A549 (cell line): ENCODE measurements at regions not wholly inside any gene's neighbourhood (a gene's known extent, or its start where the extent isn't known, plus 50 kb on each side); places are given as distances from the start of the nearest gene placed in this dataset.

Source experiments
- ATAC-seq, 2 experiments: fragments of 200-7000 bp in 1 of 2; fragments of >200 bp in 1 of 2; cut with Nextera tagmentation in 1 of 2; cut with Tn5 transposase in 1 of 2; 3 replicates each; pipeline versions ENCODE4 v1.8.0 to v1.9.1; 2018 to 2020; ENCODE audit warnings: mild to moderate bottlenecking in 1 of 2, moderate library complexity in 1 of 2
- CTCF ChIA-PET: fragments of 300-600 bp; sonication (Branson Sonifier 250); formaldehyde crosslinking; extraction: SDS; loops from one replicate; lab custom pipeline; 2021; ENCODE audit warnings: antibody characterized with exemption, inconsistent platforms; lab: Yijun Ruan, JAX
- POLR2A ChIA-PET: fragments of 350-600 bp; formaldehyde crosslinking; extraction: SDS; loops from one replicate; lab custom pipeline; 2021; ENCODE audit warnings: antibody characterized with exemption, inconsistent platforms; lab: Yijun Ruan, JAX
- DNase-seq, 2 experiments: peaks; one replicate each; pipeline versions ENCODE4 v3.0.0 to v3.0.0-alpha.2; 2011 to 2016; ENCODE audit warnings: low read depth in 1 of 2, low spot score in 1 of 2
- FAIRE-seq: peaks from 2 replicates; lab custom pipeline; 2011; peaks lifted over from hg19 to GRCh38; lab: Jason Lieb, UNC
- H3K27ac ChIP-seq, 2 experiments: fragments of >200 bp; sonication (Bioruptor Twin); formaldehyde crosslinking; 3 replicates each; pipeline ENCODE4 v1.5.1; 2016 to 2017
- H3K4me1 ChIP-seq: fragments of >200 bp; sonication (Bioruptor Twin); formaldehyde crosslinking; 3 replicates; pipeline ENCODE4 v1.6.1; 2016
- H3K4me2 ChIP-seq: fragments of >200 bp; sonication (Bioruptor Twin); formaldehyde crosslinking; 3 replicates; pipeline ENCODE4 v1.6.1; 2016
- H3K4me3 ChIP-seq: fragments of >200 bp; sonication (Bioruptor Twin); formaldehyde crosslinking; 3 replicates; pipeline ENCODE4 v1.5.1; 2016
- H3K9me3 ChIP-seq: fragments of >200 bp; sonication (Bioruptor Twin); formaldehyde crosslinking; 3 replicates; pipeline ENCODE4 v1.6.1; 2016
- BCL3 ChIP-seq: fragments of >200 bp; sonication (Bioruptor Twin); formaldehyde crosslinking; IDR thresholded peaks from 3 replicates; pipeline ENCODE4 v1.6.1; 2016
- BHLHE40 ChIP-seq: IDR thresholded peaks from 2 replicates; pipeline ENCODE4 v1.6.1; 2012; ENCODE audit warnings: low read depth, low read length, inconsistent platforms
- CHD4 ChIP-seq: fragments of 200-600 bp; sonication (generic); IDR thresholded peaks from 2 replicates; pipeline ENCODE4 v1.6.1; 2016; ENCODE audit warnings: antibody characterized with exemption, mild to moderate bottlenecking, borderline replicate concordance
- EHMT2 ChIP-seq: fragments of 200-600 bp; sonication (generic); IDR thresholded peaks from 2 replicates; pipeline ENCODE4 v1.6.1; 2016; ENCODE audit warnings: antibody characterized with exemption, low read depth, mild to moderate bottlenecking, moderate library complexity
- FOSB ChIP-seq: fragments of 250-450 bp; sonication (Bioruptor Pico); IDR thresholded peaks from 2 replicates; pipeline ENCODE4 v1.5.0; 2020; ENCODE audit warnings: mild to moderate bottlenecking, moderate library complexity
- FOSL2 ChIP-seq, 2 experiments: fragments of 450-650 bp in 1 of 2; fragments of >200 bp in 1 of 2; sonication (Bioruptor Twin) in 1 of 2; formaldehyde crosslinking; IDR thresholded peaks; 2 replicates each; pipeline versions ENCODE4 v1.5.0 to v1.6.1; 2016 to 2020; ENCODE audit warnings: mild to moderate bottlenecking in 1 of 2, moderate library complexity in 1 of 2
- GATA3 ChIP-seq: IDR thresholded peaks from 2 replicates; pipeline ENCODE4 v1.6.1; 2012; ENCODE audit warnings: borderline replicate concordance
- HEYL ChIP-seq: fragments of 250-450 bp; sonication (Bioruptor Pico); IDR thresholded peaks from 2 replicates; pipeline ENCODE4 v1.8.0; 2021; ENCODE audit warnings: mild to moderate bottlenecking, moderate library complexity
- HMGXB4 ChIP-seq: fragments of 250-450 bp; sonication (Bioruptor Pico); IDR thresholded peaks from 2 replicates; pipeline ENCODE4 v1.5.0; 2021; ENCODE audit warnings: mild to moderate bottlenecking, moderate library complexity, borderline replicate concordance
- HOXB13 ChIP-seq: fragments of 250-450 bp; sonication (Bioruptor Pico); IDR thresholded peaks from 2 replicates; pipeline ENCODE4 v1.5.0; 2020; ENCODE audit warnings: low read depth, mild to moderate bottlenecking, moderate library complexity
- JUN ChIP-seq, 2 experiments: fragments of >200 bp; sonication (Bioruptor Twin); formaldehyde crosslinking; IDR thresholded peaks; 2 replicates in 1 of 2; 3 replicates in 1 of 2; pipeline ENCODE4 v1.6.1; 2016 to 2017
- KDM1A ChIP-seq: fragments of 200-600 bp; sonication (generic); IDR thresholded peaks from 2 replicates; pipeline ENCODE4 v1.6.1; 2016; ENCODE audit warnings: low read depth, mild to moderate bottlenecking
- KDM5A ChIP-seq: fragments of 200-600 bp; sonication (generic); IDR thresholded peaks from 2 replicates; pipeline ENCODE4 v1.6.1; 2016; ENCODE audit warnings: antibody characterized with exemption, mild to moderate bottlenecking
- MAX ChIP-seq: IDR thresholded peaks from 2 replicates; pipeline ENCODE4 v1.6.1; 2012
- MYC ChIP-seq: IDR thresholded peaks from 2 replicates; pipeline ENCODE4 v1.6.1; 2012; ENCODE audit warnings: mild to moderate bottlenecking, inconsistent platforms, low read length, improper control_type of control experiment, borderline replicate concordance
- NPAS2 ChIP-seq: fragments of 250-450 bp; sonication (Bioruptor Pico); IDR thresholded peaks from 2 replicates; pipeline ENCODE4 v1.8.0; 2022; ENCODE audit warnings: mild to moderate bottlenecking, moderate library complexity, borderline replicate concordance
- PHF8 ChIP-seq: fragments of 200-600 bp; sonication (generic); IDR thresholded peaks from 2 replicates; pipeline ENCODE4 v1.6.1; 2016; ENCODE audit warnings: low read depth, mild to moderate bottlenecking, antibody characterized with exemption, moderate library complexity, borderline replicate concordance
- RAD21 ChIP-seq, 2 experiments: fragments of >200 bp in 1 of 2; sonication (Bioruptor Twin) in 1 of 2; formaldehyde crosslinking in 1 of 2; IDR thresholded peaks in 1 of 2; conservative IDR thresholded peaks in 1 of 2; 2 replicates in 1 of 2; 3 replicates in 1 of 2; pipeline ENCODE4 v1.6.1; 2012 to 2018; ENCODE audit warnings: inconsistent platforms in 1 of 2
- RARB ChIP-seq: fragments of 250-450 bp; sonication (Bioruptor Pico); IDR thresholded peaks from 2 replicates; pipeline ENCODE4 v1.8.0; 2021; ENCODE audit warnings: mild to moderate bottlenecking, moderate library complexity
- RNF2 ChIP-seq: fragments of 200-600 bp; sonication (generic); IDR thresholded peaks from 2 replicates; pipeline ENCODE4 v1.6.1; 2016; ENCODE audit warnings: low read depth, mild to moderate bottlenecking, antibody characterized with exemption, moderate library complexity, borderline replicate concordance
- TP53 ChIP-seq: fragments of 250-450 bp; sonication (Bioruptor Pico); IDR thresholded peaks from 2 replicates; pipeline ENCODE4 v1.5.0; 2021; ENCODE audit warnings: mild to moderate bottlenecking, moderate library complexity
- USF2 ChIP-seq: fragments of 450-650 bp; IDR thresholded peaks from 2 replicates; pipeline ENCODE4 v1.6.1; 2014; ENCODE audit warnings: antibody characterized with exemption
- ZC3H11A ChIP-seq: fragments of 450-650 bp; IDR thresholded peaks from 2 replicates; pipeline ENCODE4 v1.6.1; 2014; ENCODE audit warnings: antibody characterized with exemption, mild to moderate bottlenecking
- ZNF302 ChIP-seq: fragments of 250-450 bp; sonication (Bioruptor Pico); IDR thresholded peaks from 2 replicates; pipeline ENCODE4 v1.9.0; 2021; ENCODE audit warnings: inconsistent platforms, mild to moderate bottlenecking, moderate library complexity
- WGBS: methylation state at CpG from one replicate; pipeline ENCODE4 v1.1.6; 2017; ENCODE audit errors: missing lambda C conversion rate; 5-methylcytosine and 5-hydroxymethylcytosine counted together
- TF ChIP-seq, protein P1 (sequence below): fragments of 250-450 bp; sonication (Bioruptor Pico); IDR thresholded peaks from 2 replicates; pipeline ENCODE4 v1.5.0; 2020; ENCODE audit warnings: low read depth, mild to moderate bottlenecking, moderate library complexity
- TF ChIP-seq, protein P2 (sequence below): fragments of 150-350 bp; IDR thresholded peaks from 2 replicates; pipeline ENCODE4 v1.6.1; 2014; ENCODE audit warnings: low read depth, mild to moderate bottlenecking, low read length

GRCh38 chr11:91231226-91231625, 993.4 kb upstream of the FAT3 start (continued):
- TF ChIP-seq, protein P1, sequence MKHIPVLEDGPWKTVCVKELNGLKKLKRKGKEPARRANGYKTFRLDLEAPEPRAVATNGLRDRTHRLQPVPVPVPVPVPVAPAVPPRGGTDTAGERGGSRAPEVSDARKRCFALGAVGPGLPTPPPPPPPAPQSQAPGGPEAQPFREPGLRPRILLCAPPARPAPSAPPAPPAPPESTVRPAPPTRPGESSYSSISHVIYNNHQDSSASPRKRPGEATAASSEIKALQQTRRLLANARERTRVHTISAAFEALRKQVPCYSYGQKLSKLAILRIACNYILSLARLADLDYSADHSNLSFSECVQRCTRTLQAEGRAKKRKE = no peak
- TF ChIP-seq TP53 (CRISPR knock-in tag) = no peak
- no peak for TF ChIP-seq HMGXB4
- TF ChIP-seq, protein P2, sequence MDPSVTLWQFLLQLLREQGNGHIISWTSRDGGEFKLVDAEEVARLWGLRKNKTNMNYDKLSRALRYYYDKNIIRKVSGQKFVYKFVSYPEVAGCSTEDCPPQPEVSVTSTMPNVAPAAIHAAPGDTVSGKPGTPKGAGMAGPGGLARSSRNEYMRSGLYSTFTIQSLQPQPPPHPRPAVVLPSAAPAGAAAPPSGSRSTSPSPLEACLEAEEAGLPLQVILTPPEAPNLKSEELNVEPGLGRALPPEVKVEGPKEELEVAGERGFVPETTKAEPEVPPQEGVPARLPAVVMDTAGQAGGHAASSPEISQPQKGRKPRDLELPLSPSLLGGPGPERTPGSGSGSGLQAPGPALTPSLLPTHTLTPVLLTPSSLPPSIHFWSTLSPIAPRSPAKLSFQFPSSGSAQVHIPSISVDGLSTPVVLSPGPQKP = no peak
- no peak for TF ChIP-seq EHMT2
- no peak for TF ChIP-seq JUN (IDR thresholded peaks at IDR 0.05)

DNA sequence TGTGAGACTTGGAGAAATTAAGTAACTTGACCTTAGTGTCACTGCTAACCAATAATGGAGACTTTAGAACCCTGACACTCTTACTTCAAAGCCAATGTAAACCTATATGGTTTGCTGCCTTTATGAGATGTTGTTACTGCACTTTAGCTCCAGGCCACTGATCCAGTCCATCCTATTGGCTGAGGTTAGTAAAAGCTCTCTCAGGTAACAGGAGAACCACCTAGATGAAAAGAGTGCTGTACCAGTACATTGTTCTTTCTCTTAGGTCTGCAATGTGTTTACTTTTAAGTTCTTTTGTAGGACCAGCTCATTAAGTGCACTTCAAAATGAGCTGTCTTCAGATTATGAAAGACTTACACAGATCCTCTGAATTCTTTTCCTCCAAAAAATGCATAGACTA, 994.0 kb upstream of the FAT3 start:
- H3K27ac ChIP-seq = no peak overlapping the region
- POLR2A ChIA-PET = no interaction called here
- no peak for ATAC-seq
- no peaks in the 10 kb centered on the region for H3K9me3 ChIP-seq
- no peaks in the 10 kb centered on the region for H3K4me1 ChIP-seq
- no peak for FAIRE-seq
- H3K4me2 ChIP-seq = no peak overlapping the region
- no peak overlapping the region for H3K4me3 ChIP-seq
- TF ChIP-seq BHLHE40 (no peak), KDM5A (no peak), PHF8 (no peak), FOSL2 (IDR thresholded peaks at IDR 0.05) (no peak), FOSL2 (CRISPR knock-in tag; IDR thresholded peaks at IDR 0.05) (no peak), RNF2 (no peak), FOSB (CRISPR knock-in tag) (no peak), RARB (no peak), BCL3 (no peak), RAD21 (conservative IDR thresholded peaks at IDR 0.05 in 1 of 2, IDR thresholded peaks at IDR 0.05 in 1 of 2) (no peak), ZC3H11A (no peak)
- TF ChIP-seq, protein P1 = no peak
- TF ChIP-seq, all 56 proteins: peak for 0
- CTCF ChIA-PET = interaction anchor here (0.8 kb wide), 1 partner anchor 17 kb away, joined by 3 read pairs; no protein-coding TSS in a partner anchor
- no peak for DNase-seq

DNA sequence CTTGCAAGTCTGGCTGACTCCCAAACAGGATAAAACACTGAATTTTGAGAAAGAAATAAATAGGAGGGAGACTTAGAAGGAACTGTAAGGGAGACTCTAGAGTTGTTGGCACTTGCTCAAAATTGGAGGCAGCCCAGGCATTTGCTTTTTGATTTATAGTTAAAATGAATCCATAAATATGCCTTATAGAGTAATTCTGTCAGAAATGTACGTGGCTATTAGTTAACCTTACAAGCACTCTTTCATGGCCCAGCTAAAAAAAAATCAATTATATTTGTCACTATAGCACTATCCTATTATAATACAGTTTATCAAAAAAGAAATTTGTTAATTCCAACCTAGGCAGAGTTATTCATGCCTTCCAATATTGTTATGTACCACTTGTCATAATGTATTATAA, 1000.0 kb upstream of the CHORDC1 start:
- Histone ChIP-seq H3K4me2 (no peak overlapping the region), H3K9me3 (no peaks in the 10 kb centered on the region), H3K4me3 (no peak overlapping the region), H3K27ac (no peak overlapping the region), H3K4me1 (no peaks in the 10 kb centered on the region)
- TF ChIP-seq CHD4 (no peak), GATA3 (no peak), NPAS2 (CRISPR knock-in tag) (no peak), BHLHE40 (no peak), BCL3 (no peak), MAX (no peak), PHF8 (no peak), FOSL2 (IDR thresholded peaks at IDR 0.05) (no peak), FOSL2 (CRISPR knock-in tag; IDR thresholded peaks at IDR 0.05) (no peak), KDM1A (no peak), ZNF302 (CRISPR knock-in tag) (no peak), MYC (no peak), HOXB13 (CRISPR knock-in tag) (no peak), HEYL (no peak), USF2 (no peak), KDM5A (no peak)
- CTCF ChIA-PET = no interaction called here
- FAIRE-seq (no peak), ATAC-seq (no peak), DNase-seq (no peak)
- POLR2A ChIA-PET = no interaction called here
- WGBS = 14% methylated on average over 1 of the region's 1 CpG
